KOPT-K1 (cell line): ENCODE measurements at regions not wholly inside any gene's neighbourhood (a gene's known extent, or its start where the extent isn't known, plus 50 kb on each side); places are given as distances from the start of the nearest gene placed in this dataset.

Source experiments
- H3K27ac ChIP-seq: fragments of 200-600 bp; sonication (generic); 2 replicates; pipeline ENCODE4 v1.5.1; 2016; ENCODE audit warnings: antibody characterized with exemption, mild to moderate bottlenecking, low read depth, low read length; ENCODE audit not compliant: poor library complexity, severe bottlenecking
- H3K36me3 ChIP-seq: fragments of 200-600 bp; sonication (generic); 2 replicates; pipeline ENCODE4 v1.5.1; 2017; ENCODE audit warnings: antibody characterized with exemption, mild to moderate bottlenecking, low read length, moderate library complexity; ENCODE audit not compliant: insufficient read depth
- H3K9me3 ChIP-seq: fragments of 200-600 bp; sonication (generic); 2 replicates; pipeline ENCODE4 v1.5.1; 2017; ENCODE audit warnings: antibody characterized with exemption, low read length, mild to moderate bottlenecking; ENCODE audit not compliant: insufficient read depth, poor library complexity, severe bottlenecking

GRCh38 chr5:130710596-130710995 lies 454.5 kb downstream of the HINT1 start:
- Histone ChIP-seq H3K36me3 (no peaks in the 10 kb centered on the region), H3K9me3 (no peaks in the 10 kb centered on the region), H3K27ac (no peak overlapping the region)

GRCh38 chr5:130708754-130709153 lies 456.3 kb downstream of the HINT1 start:
- Histone ChIP-seq H3K27ac (no peak overlapping the region), H3K9me3 (no peaks in the 10 kb centered on the region), H3K36me3 (no peaks in the 10 kb centered on the region)

DNA sequence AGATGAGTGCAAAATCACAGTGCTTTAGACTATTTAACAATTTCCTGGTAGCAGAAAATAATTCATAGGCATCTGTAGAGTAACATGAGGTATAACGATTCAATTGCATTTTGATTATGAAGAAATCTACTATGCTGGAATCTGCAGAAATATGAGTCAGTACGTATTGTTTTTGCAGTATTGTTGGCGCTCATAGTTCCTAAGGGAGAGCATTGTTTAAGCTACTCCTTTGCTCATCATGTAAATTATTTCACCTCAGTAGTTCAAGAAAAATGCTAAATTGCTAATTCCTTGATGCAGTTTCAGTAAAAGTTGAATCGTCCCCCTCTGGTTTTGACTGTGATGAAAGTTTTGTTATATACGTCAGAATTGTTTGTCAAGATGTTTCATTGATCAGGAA lies 458.4 kb downstream of the HINT1 start:
- Histone ChIP-seq H3K27ac (no peak overlapping the region), H3K36me3 (no peaks in the 10 kb centered on the region), H3K9me3 (no peaks in the 10 kb centered on the region)

- Histone ChIP-seq H3K36me3 (no peaks in the 10 kb centered on the region), H3K27ac (no peak overlapping the region), H3K9me3 (no peaks in the 10 kb centered on the region)
Observed at GRCh38 chr5:130705368-130705767, 459.7 kb downstream of the HINT1 start.

DNA sequence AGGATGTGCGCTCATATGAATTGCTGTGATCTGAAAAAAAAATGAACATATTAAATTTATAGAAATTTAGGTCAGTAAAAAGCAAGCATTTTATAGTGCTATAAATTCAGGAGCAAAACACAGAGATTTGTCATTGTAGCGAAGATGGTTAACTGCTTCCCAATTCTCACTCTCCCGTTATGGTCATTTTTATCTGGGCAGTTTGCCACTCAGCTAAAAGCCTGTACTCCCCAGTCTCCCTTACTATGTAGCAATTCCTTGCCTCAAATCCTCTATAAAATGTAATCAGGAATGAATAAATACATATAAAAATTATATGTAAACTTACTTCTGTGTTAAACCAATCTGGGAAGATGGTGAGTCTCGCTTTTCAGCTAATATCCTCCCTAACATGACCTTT lies 471.5 kb downstream of the HINT1 start:
- H3K27ac ChIP-seq, result no peak overlapping the region
- H3K9me3 ChIP-seq, result no peaks in the 10 kb centered on the region
- H3K36me3 ChIP-seq, result no peaks in the 10 kb centered on the region

DNA sequence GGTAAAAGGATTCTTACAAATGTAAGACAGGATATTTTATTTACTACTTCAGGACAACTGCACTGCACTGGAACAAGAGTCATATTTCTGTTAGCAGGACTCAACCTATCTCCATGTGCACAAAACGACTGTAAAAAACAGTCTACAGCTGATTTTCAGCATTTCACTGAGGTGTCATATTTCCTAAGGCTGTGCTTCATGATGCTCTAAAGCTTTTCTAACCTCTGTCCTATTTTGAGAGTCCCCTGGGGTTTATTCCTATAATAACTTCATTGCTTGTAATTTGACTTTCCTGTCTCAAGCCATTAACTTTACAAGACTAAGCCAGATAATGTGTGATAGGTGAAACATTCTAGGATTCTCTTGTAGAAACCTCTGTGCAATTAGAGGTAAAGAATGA lies 472.3 kb downstream of the HINT1 start:
- Histone ChIP-seq H3K36me3 (no peaks in the 10 kb centered on the region), H3K9me3 (no peaks in the 10 kb centered on the region), H3K27ac (no peak overlapping the region)

DNA sequence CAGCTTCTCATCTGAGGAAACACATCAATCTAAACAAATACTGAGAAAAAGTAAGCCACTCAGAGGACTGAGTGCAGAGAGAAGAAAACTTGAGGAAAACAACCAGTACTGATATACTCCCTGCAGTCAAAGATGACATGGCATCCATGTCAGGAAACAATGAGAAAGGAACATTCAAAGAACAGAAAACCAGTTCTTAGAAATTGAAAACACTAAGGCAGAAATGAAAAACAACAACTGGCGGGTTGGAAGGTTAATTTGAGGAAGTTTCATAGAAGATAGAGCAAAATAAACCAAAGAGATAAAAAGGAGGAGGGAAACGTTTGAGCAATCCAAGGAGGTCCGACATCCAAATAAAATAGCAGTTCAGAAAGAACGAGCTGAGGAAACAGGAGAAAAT lies 475.2 kb downstream of the HINT1 start:
- H3K27ac ChIP-seq, result no peak overlapping the region
- no peaks in the 10 kb centered on the region for H3K36me3 ChIP-seq
- H3K9me3 ChIP-seq, result no peaks in the 10 kb centered on the region

DNA sequence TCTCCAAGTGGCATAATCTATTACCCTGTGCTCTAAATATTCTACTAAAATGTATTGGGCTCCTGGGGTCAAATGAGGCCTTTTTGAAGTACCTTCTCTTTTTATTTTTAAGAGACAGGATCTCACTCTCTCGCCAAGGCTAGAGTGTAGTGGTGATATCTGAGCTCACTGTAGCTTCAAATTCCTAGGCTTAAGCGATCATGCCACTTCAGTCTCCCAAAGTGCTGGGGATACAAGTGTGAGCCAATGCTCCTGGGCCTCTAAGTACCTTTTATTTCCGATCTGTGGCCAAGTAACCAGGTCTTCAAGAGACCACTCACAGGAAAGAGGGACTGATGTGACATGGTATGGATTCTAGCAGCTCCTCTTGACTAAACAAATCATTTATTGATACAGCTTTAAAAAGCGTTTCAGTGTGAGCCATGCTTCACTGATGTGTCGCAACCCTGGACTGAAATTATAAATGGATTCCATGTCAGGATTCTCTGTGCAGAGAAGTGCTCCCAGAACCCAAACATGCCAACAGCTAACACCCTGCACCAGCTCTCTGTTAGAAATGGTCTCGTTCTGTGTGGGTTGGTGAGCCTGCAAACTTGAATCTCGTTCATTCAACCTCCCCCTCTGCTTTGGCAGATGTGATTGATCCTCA lies 477.8 kb downstream of the HINT1 start:
- Histone ChIP-seq H3K36me3 (no peaks in the 10 kb centered on the region), H3K27ac (no peak overlapping the region), H3K9me3 (no peaks in the 10 kb centered on the region)

- no peaks in the 10 kb centered on the region for H3K9me3 ChIP-seq
- H3K27ac ChIP-seq, result no peak overlapping the region
- no peaks in the 10 kb centered on the region for H3K36me3 ChIP-seq
Observed at GRCh38 chr5:130678637-130679036, 486.4 kb downstream of the HINT1 start.

DNA sequence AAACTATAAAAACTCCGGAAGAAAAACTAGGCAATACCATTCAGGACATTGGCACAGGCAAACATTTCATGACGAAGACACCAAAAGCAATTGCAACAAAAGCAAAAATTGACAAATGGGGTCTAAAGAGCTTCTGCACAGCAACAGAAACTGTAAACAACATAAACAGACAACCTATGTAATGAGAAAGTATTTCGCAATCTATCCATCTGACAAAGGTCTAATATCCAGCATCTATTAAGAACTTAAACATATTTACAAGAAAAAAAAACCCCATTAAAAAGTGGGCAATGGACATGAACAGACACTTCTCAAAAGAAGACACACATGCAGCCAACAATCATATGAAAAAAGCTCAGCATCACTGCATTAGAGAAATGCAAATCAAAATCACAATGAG lies 498.6 kb downstream of the HINT1 start:
- H3K36me3 ChIP-seq, result no peaks in the 10 kb centered on the region
- no peaks in the 10 kb centered on the region for H3K9me3 ChIP-seq
- no peak overlapping the region for H3K27ac ChIP-seq

DNA sequence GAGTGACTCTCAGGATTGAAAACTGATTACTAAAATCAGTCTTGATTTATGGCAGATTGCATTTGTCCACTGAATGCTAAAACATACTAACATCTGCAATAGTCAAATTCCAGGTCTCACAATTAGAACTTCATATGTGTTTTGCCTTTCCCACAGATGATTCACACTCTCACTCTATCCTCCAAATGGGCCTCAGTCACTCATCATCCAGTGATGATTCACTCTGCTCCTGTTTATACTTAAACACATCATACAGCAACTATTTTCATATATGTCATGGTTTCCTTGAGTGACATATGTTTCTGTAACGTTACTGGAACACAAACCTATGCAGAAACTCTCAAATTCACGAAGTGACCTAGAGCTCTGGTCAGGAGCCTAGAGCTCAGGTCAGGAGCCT lies 512.9 kb downstream of the HINT1 start:
- no peak overlapping the region for H3K27ac ChIP-seq
- H3K36me3 ChIP-seq, result no peaks in the 10 kb centered on the region
- H3K9me3 ChIP-seq, result no peaks in the 10 kb centered on the region

DNA sequence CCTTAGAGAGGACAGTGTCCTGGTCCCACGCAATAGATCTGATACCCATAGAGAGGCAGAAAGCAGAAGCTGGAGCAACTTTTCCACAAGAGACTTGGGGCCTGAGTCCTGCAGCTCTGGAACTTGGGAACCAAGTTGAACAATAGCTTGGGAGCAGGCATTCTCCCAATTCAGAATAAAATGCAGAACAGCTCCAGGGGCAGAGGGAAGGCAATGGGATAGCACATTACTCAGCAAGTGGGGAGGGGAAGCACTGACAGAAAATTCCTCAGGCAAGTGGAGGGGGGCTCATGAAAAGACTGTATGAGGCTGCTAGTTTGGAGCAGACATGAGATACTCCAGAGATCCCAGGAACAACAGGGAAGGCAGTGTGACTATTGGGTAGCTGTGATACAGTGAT lies 513.6 kb downstream of the HINT1 start:
- H3K36me3 ChIP-seq, result no peaks in the 10 kb centered on the region
- H3K9me3 ChIP-seq, result no peaks in the 10 kb centered on the region
- no peak overlapping the region for H3K27ac ChIP-seq

DNA sequence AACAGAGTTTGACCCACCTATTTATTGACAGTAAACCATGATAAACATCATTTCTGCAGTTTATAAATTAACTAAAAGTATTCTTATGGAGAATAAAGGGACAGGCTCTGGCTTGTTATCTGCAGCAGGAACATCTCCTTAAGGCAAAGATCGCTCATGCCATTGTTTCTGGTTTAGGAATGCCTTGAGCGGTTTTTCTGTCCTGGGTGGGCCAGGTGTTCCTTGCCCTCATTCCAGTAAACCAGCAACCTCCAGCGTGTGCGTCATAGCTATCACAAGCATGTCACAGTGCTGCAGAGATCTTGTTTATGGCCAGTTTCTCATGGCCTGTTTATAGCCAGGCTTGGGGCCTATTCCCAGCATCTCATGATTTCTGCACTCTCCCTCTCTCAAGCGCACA lies 521.7 kb downstream of the HINT1 start:
- Histone ChIP-seq H3K27ac (no peak overlapping the region), H3K9me3 (peaks cover 5% of the 10 kb centered on the region), H3K36me3 (no peaks in the 10 kb centered on the region)

GRCh38 chr5:130642461-130642860 lies 522.6 kb downstream of the HINT1 start:
- no peak overlapping the region for H3K27ac ChIP-seq
- peaks cover 5% of the 10 kb centered on the region for H3K9me3 ChIP-seq
- H3K36me3 ChIP-seq, result no peaks in the 10 kb centered on the region

DNA sequence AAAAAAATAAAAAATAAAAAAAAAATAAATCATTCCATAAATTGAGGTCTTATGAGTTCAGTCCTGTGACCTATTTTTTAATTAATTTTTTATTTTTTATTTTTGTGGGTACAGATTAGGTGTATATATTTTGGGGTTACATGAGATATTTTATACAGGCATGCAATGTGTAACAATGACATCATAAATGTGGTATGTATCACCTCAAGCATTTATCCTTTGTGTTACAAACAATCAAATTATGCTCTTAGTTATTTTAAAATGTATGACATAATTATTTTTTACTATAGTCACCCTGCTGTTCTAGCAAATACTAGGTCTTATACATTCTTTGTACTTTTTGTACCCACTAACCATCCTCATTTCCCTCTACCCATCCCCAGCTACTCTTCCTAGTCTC lies 537.9 kb downstream of the HINT1 start:
- Histone ChIP-seq H3K27ac (no peak overlapping the region), H3K9me3 (no peaks in the 10 kb centered on the region), H3K36me3 (no peaks in the 10 kb centered on the region)

DNA sequence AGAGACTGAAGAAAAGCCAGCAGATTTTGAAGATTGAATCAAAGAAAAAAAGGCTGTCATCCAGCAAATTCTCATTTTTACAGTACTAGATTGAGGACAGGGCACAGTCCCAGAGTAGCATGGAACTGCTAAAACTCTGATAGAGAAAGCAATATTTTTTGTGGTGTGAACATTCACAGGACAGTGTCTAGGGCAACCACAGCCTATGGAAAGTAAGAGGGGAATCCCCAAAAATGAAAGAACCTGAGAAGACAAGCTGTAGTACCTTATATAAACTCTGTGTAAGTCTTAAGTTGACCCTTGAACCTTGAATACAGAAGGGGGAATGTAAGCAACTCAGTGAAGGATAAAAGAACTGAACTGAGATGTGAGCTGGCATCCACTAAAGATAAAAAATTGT lies 540.3 kb downstream of the HINT1 start:
- Histone ChIP-seq H3K36me3 (no peaks in the 10 kb centered on the region), H3K9me3 (no peaks in the 10 kb centered on the region), H3K27ac (no peak overlapping the region)
